ENCODE measurements at regions not wholly inside any gene's neighbourhood (a gene's known extent, or its start where the extent isn't known, plus 50 kb on each side); places are given as distances from the start of the nearest gene placed in this dataset.

GRCh38 chr1:238608144-238608543 is 717.4 kb upstream of the ZP4 start:
- CTCF ChIA-PET (ENCODE audit: unreplicated experiment): no interaction called here

GRCh38 chr1:238606896-238607295 is 716.2 kb upstream of the ZP4 start:
- POLR2A ChIA-PET: interaction anchor here (0.8 kb wide), 1 partner anchor 18 kb away, joined by 3 read pairs; no protein-coding TSS in a partner anchor
- Histone ChIP-seq H3K4me1 (ENCODE audit: insufficient read depth, low read length, poor library complexity, severe bottlenecking) (no peaks in the 10 kb centered on the region), H2AFZ (ENCODE audit: low read length) (no peak overlapping the region), H3K27ac (ENCODE audit: low read depth, low read length, poor library complexity, severe bottlenecking) (no peak overlapping the region), H3K9me3 (ENCODE audit: low read length) (no peaks in the 10 kb centered on the region), H3K9me2 (ENCODE audit: insufficient read depth, low read length) (no peaks in the 10 kb centered on the region), H4K20me1 (ENCODE audit: insufficient read depth, low read length) (no peaks in the 10 kb centered on the region), H3K79me2 (ENCODE audit: insufficient read depth, low read depth, low read length) (no peaks in the 10 kb centered on the region), H3K36me3 (ENCODE audit: insufficient read depth, low read length) (no peaks in the 10 kb centered on the region), H3K4me3 (ENCODE audit: low read depth, low read length, poor library complexity, severe bottlenecking) (no peak overlapping the region), H3K4me2 (ENCODE audit: low read length) (no peak overlapping the region)
- intact Hi-C loops (cut with micrococcal nuclease; ENCODE audit: unreplicated experiment): no loop called here
- DNase-seq (ENCODE audit: low spot score): no peak
- CTCF ChIA-PET (ENCODE audit: unreplicated experiment): no interaction called here
- TF ChIP-seq EZH2phosphoT487 (IDR thresholded peaks at IDR 0.05; ENCODE audit: borderline replicate concordance, low read depth, low read length): no peak
- TF ChIP-seq CTCF (conservative IDR thresholded peaks at IDR 0.05; ENCODE audit: low read length): no peak
- BruUV-seq (replicated peaks): no TSS peak

More at GRCh38 chr1:238608144-238608543, 717.4 kb upstream of the ZP4 start:
- Histone ChIP-seq H3K4me2 (ENCODE audit: low read length) (no peak overlapping the region), H3K36me3 (ENCODE audit: insufficient read depth, low read length) (no peaks in the 10 kb centered on the region), H3K9me3 (ENCODE audit: low read length) (no peaks in the 10 kb centered on the region), H3K9me2 (ENCODE audit: insufficient read depth, low read length) (no peaks in the 10 kb centered on the region), H3K4me3 (ENCODE audit: low read depth, low read length, poor library complexity, severe bottlenecking) (no peak overlapping the region), H3K4me1 (ENCODE audit: insufficient read depth, low read length, poor library complexity, severe bottlenecking) (no peaks in the 10 kb centered on the region), H3K79me2 (ENCODE audit: insufficient read depth, low read depth, low read length) (no peaks in the 10 kb centered on the region), H3K27ac (ENCODE audit: low read depth, low read length, poor library complexity, severe bottlenecking) (no peak overlapping the region), H2AFZ (ENCODE audit: low read length) (no peak overlapping the region), H4K20me1 (ENCODE audit: insufficient read depth, low read length) (no peaks in the 10 kb centered on the region)
- no peak for DNase-seq (ENCODE audit: low spot score)
- no TSS peak for BruUV-seq (replicated peaks)
- intact Hi-C loops (cut with micrococcal nuclease; ENCODE audit: unreplicated experiment): no loop called here
- POLR2A ChIA-PET: interaction anchor here (0.7 kb wide), 1 partner anchor 9 kb away, joined by 3 read pairs; no protein-coding TSS in a partner anchor
- TF ChIP-seq EZH2phosphoT487 (IDR thresholded peaks at IDR 0.05; ENCODE audit: borderline replicate concordance, low read depth, low read length): no peak

- Histone ChIP-seq H3K4me1 (ENCODE audit: insufficient read depth, low read length, poor library complexity, severe bottlenecking) (no peaks in the 10 kb centered on the region), H3K4me2 (ENCODE audit: low read length) (no peak overlapping the region), H3K79me2 (ENCODE audit: insufficient read depth, low read depth, low read length) (no peaks in the 10 kb centered on the region), H3K4me3 (ENCODE audit: low read depth, low read length, poor library complexity, severe bottlenecking) (no peak overlapping the region), H3K27ac (ENCODE audit: low read depth, low read length, poor library complexity, severe bottlenecking) (no peak overlapping the region), H3K9me3 (ENCODE audit: low read length) (no peaks in the 10 kb centered on the region), H3K36me3 (ENCODE audit: insufficient read depth, low read length) (no peaks in the 10 kb centered on the region), H4K20me1 (ENCODE audit: insufficient read depth, low read length) (no peaks in the 10 kb centered on the region), H3K9me2 (ENCODE audit: insufficient read depth, low read length) (no peaks in the 10 kb centered on the region), H2AFZ (ENCODE audit: low read length) (no peak overlapping the region)
- ChIA-PET POLR2A (interaction anchor here (0.8 kb wide), 1 partner anchor 17 kb away, joined by 3 read pairs; no protein-coding TSS in a partner anchor), CTCF (ENCODE audit: unreplicated experiment) (no interaction called here)
- no peak for DNase-seq (ENCODE audit: low spot score)
- intact Hi-C loops (cut with micrococcal nuclease; ENCODE audit: unreplicated experiment): no loop called here
- no peak for TF ChIP-seq EZH2phosphoT487 (IDR thresholded peaks at IDR 0.05; ENCODE audit: borderline replicate concordance, low read depth, low read length)
- no peak for TF ChIP-seq CTCF (conservative IDR thresholded peaks at IDR 0.05; ENCODE audit: low read length)
- no TSS peak for BruUV-seq (replicated peaks)
Observed at GRCh38 chr1:238606457-238606856, 715.7 kb upstream of the ZP4 start.

All from OCI-LY7 (cell line).